Thyroid gland (tissue), 4 donors: ENCODE measurements at regions not wholly inside any gene's neighbourhood (a gene's known extent, or its start where the extent isn't known, plus 50 kb on each side); places are given as distances from the start of the nearest gene placed in this dataset.

Experiments
- POLR2A ChIP-seq, 2 donors: fragments of 450-650 bp; IDR thresholded peaks; one replicate each; pipeline ENCODE4 v1.6.1; 2017; ENCODE audit warnings: antibody characterized with exemption in 2 of 2, mild to moderate bottlenecking in 2 of 2, moderate library complexity in 1 of 2
- TF ChIP-seq, protein P1 (sequence below), 6 experiments: fragments of 200-600 bp in 3 of 6; fragments of 450-650 bp in 3 of 6; sonication (generic) in 3 of 6; IDR thresholded peaks; one replicate each; pipeline ENCODE4 v1.5.1; 2016 to 2019; ENCODE audit warnings: antibody characterized with exemption in 6 of 6, mild to moderate bottlenecking in 2 of 6, inconsistent platforms in 1 of 6, moderate library complexity in 1 of 6

GRCh38 chr5:1593903-1594356 is 70.2 kb upstream of the LPCAT1 start:
- TF ChIP-seq, protein P1, sequence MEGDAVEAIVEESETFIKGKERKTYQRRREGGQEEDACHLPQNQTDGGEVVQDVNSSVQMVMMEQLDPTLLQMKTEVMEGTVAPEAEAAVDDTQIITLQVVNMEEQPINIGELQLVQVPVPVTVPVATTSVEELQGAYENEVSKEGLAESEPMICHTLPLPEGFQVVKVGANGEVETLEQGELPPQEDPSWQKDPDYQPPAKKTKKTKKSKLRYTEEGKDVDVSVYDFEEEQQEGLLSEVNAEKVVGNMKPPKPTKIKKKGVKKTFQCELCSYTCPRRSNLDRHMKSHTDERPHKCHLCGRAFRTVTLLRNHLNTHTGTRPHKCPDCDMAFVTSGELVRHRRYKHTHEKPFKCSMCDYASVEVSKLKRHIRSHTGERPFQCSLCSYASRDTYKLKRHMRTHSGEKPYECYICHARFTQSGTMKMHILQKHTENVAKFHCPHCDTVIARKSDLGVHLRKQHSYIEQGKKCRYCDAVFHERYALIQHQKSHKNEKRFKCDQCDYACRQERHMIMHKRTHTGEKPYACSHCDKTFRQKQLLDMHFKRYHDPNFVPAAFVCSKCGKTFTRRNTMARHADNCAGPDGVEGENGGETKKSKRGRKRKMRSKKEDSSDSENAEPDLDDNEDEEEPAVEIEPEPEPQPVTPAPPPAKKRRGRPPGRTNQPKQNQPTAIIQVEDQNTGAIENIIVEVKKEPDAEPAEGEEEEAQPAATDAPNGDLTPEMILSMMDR (IDR thresholded peaks at IDR 0.05), result no peak
- no peak for TF ChIP-seq POLR2A (IDR thresholded peaks at IDR 0.05)
